HFFc6 (cell line): ENCODE measurements at regions not wholly inside any gene's neighbourhood (a gene's known extent, or its start where the extent isn't known, plus 50 kb on each side); places are given as distances from the start of the nearest gene placed in this dataset.

Experiments
- DNase-seq: peaks from one replicate; pipeline ENCODE4 v3.0.0-alpha.2; 2018
- H3K27ac Mint-ChIP-seq: 2 replicates; pipeline ENCODE4 v1.8.0; 2020; ENCODE audit warnings: mild to moderate bottlenecking, mixed read lengths
- H3K27me3 Mint-ChIP-seq: 2 replicates; pipeline ENCODE4 v1.8.0; 2021; ENCODE audit warnings: mild to moderate bottlenecking, moderate library complexity, mixed read lengths; ENCODE audit not compliant: insufficient read depth
- H3K36me3 Mint-ChIP-seq: 2 replicates; pipeline ENCODE4 v1.8.0; 2021; ENCODE audit warnings: low read depth, mixed read lengths
- H3K4me1 Mint-ChIP-seq: 2 replicates; pipeline ENCODE4 v1.8.0; 2020; ENCODE audit warnings: low read depth, mixed read lengths
- H3K4me3 Mint-ChIP-seq: 2 replicates; pipeline ENCODE4 v1.8.0; 2020; ENCODE audit warnings: mild to moderate bottlenecking, moderate library complexity, mixed read lengths
- H3K9me3 Mint-ChIP-seq: 2 replicates; pipeline ENCODE4 v1.8.0; 2020; ENCODE audit warnings: mild to moderate bottlenecking, mixed read lengths
- TF ChIP-seq, protein P1 (sequence below): fragments of 200-600 bp; sonication (generic); IDR thresholded peaks from 2 replicates; pipeline ENCODE4 v1.5.0; 2021; ENCODE audit warnings: antibody characterized with exemption, mild to moderate bottlenecking

DNA sequence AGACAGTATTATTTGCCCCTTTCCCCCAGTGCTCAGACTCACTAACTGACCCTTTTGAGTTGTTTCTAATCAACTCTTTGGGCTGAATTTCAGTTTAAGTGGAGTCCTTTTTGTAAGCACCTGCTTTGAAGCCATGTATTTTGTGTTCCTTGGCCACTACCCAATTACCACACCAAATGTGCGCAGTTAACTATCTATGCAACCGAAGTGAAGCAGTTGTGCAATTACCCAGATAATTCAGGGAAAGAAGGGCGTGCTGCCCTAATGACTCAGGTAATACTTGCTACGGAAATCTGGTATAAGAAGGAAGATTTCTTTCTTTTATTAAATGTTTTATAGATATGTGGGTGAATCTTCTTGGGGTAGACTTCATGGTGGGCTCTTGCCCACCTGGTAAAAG lies 371.9 kb upstream of the TBL1XR1 start:
- DNase-seq = no peak
- Mint-ChIP-seq H3K4me1 (peaks cover 33% of the 10 kb centered on the region), H3K4me3 (no peak overlapping the region), H3K27me3 (no peaks in the 10 kb centered on the region; the same call in 1 of the 2 replicates), H3K27ac (no peak overlapping the region), H3K36me3 (no peaks in the 10 kb centered on the region), H3K9me3 (no peaks in the 10 kb centered on the region)
- TF ChIP-seq, protein P1, sequence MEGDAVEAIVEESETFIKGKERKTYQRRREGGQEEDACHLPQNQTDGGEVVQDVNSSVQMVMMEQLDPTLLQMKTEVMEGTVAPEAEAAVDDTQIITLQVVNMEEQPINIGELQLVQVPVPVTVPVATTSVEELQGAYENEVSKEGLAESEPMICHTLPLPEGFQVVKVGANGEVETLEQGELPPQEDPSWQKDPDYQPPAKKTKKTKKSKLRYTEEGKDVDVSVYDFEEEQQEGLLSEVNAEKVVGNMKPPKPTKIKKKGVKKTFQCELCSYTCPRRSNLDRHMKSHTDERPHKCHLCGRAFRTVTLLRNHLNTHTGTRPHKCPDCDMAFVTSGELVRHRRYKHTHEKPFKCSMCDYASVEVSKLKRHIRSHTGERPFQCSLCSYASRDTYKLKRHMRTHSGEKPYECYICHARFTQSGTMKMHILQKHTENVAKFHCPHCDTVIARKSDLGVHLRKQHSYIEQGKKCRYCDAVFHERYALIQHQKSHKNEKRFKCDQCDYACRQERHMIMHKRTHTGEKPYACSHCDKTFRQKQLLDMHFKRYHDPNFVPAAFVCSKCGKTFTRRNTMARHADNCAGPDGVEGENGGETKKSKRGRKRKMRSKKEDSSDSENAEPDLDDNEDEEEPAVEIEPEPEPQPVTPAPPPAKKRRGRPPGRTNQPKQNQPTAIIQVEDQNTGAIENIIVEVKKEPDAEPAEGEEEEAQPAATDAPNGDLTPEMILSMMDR = no peak

DNA sequence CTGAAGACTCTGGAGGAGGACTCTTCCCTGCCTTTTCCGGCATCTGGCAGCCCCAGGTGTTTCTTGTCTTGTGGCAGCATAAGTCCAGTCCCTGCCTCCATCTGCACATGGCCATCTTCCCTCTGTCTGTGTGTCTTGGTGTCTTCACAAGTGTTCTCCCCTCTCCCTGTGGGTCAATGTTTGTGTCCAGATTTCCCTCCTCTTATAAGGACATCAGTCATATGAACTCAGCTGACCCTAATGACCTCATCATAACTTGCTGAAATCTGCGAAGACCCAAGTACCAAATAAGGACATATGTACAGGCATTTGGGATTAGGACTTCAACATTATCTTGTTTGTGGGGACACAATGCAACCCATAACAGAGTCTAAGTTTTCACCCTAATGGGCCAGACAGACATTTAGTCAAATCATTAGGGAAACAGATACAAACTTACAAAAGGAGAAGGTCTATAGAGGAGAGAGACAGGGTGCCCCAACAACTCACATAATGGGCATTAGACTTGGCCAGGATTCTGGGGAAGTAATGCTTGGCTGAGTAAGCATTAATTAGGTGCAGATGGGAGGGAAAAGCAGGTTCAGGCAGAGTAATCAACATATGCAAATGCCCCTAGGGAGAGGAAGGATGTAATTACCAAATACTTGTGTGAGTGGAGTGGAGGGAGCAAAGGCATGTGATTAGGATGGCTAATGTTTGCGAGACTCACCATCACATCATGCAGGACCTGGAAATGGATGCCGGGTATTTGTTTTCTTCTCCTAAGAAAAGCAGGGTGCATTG lies 372.8 kb upstream of the TBL1XR1 start:
- H3K4me3 Mint-ChIP-seq = no peak overlapping the region
- H3K27ac Mint-ChIP-seq = no peak overlapping the region
- H3K4me1 Mint-ChIP-seq = peaks cover 38% of the 10 kb centered on the region
- H3K9me3 Mint-ChIP-seq = no peaks in the 10 kb centered on the region
- no peaks in the 10 kb centered on the region for H3K36me3 Mint-ChIP-seq
- peak; percentile 32 for DNase-seq
- peaks cover 2% of the 10 kb centered on the region; the same call in 1 of the 2 replicates for H3K27me3 Mint-ChIP-seq
- TF ChIP-seq, protein P1 = no peak

DNA sequence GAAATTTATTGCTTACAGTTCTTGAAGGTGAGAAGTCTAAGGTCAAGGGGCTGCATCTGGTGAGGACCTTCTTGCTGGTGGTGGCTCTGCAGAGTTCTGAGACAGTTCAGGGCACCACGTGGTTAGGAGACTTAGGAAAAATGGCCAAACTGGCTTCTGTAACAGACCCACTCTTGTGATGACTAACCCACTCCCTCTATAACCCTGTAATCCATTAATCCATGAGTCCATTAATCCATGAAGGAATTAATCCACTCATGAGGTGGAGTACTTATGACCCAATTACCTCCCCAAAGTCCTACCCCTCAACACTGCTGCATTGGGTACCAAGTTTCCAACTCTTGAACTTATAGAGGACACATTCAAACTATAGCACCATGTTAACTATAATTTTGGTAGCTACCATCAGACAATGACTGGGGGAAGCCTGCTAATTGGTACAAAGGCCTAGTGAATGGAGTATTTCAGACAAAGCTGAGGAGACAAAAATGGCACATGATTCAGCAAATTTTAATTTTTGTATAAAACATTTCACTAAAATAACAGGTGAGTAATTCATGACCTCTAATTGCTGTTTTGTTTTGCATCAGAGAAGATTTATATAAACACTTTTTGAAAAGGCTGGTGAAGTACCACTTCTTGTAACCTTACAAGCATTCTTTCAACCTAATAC lies 374.1 kb upstream of the TBL1XR1 start:
- Mint-ChIP-seq H3K4me1 (peaks cover 38% of the 10 kb centered on the region), H3K27me3 (peaks cover 2% of the 10 kb centered on the region; the same call in 1 of the 2 replicates), H3K27ac (no peak overlapping the region), H3K4me3 (no peak overlapping the region), H3K9me3 (no peaks in the 10 kb centered on the region), H3K36me3 (no peaks in the 10 kb centered on the region)
- TF ChIP-seq, protein P1 = no peak
- no peak for DNase-seq

DNA sequence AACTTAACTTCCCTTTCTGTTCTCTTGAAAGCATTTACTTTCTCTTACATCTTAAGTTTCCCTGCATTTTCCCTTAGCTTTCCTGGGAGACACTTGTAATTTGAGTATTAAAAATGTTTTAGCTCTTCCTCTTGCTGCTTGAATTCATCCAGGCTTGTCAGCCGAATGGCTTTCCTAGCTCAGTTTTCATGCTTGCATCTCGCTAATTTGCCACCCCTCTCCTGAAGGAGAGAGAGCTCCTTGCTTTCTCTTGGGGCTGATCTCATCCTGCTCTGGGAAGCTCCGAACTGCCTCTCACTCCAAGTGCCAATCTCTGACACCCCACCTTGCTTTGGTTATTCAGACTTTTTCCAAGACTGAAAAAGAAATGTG lies 374.6 kb upstream of the TBL1XR1 start:
- Mint-ChIP-seq H3K27ac (no peak overlapping the region), H3K36me3 (no peaks in the 10 kb centered on the region), H3K4me3 (no peak overlapping the region), H3K4me1 (peaks cover 38% of the 10 kb centered on the region), H3K9me3 (no peaks in the 10 kb centered on the region), H3K27me3 (peaks cover 4% of the 10 kb centered on the region)
- TF ChIP-seq, protein P1 = no peak
- no peak for DNase-seq

DNA sequence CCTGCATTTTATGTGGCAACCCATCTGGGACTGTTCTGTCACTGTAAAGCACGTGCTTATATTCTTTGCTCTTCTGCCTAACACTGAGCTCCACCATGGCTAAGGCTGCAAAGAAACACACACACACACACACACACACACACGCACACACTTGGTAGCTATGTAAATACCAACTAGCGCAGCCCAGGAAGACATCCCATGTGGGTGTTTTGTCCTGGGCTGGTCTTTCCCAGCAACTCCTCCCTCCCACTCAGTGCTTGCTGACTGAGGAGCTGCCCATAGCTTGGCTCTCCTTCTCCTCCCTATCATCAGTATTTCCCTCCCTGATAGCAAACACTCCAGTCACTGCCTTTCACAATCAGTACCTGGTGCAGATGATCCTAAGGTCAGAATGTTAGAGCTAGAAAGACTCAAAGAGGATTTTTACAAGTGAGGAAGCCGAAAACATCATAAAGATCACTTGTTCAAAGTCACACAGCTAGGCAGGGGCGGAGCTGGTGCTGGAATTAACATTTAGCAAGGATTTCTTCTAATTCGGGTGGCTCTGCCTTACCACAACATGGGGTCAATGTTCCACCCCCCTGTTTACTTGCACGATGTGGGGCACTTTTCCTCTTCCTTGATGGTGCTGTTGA lies 377.1 kb upstream of the TBL1XR1 start:
- TF ChIP-seq, protein P1 = no peak
- no peak overlapping the region for H3K4me3 Mint-ChIP-seq
- H3K27ac Mint-ChIP-seq = no peak overlapping the region
- peak; percentile 27 for DNase-seq
- H3K4me1 Mint-ChIP-seq = peaks cover 36% of the 10 kb centered on the region
- no peaks in the 10 kb centered on the region for H3K9me3 Mint-ChIP-seq
- no peaks in the 10 kb centered on the region for H3K36me3 Mint-ChIP-seq
- peaks cover 4% of the 10 kb centered on the region for H3K27me3 Mint-ChIP-seq
